ENCODE measurements at regions not wholly inside any gene's neighbourhood (a gene's known extent, or its start where the extent isn't known, plus 50 kb on each side); places are given as distances from the start of the nearest gene placed in this dataset.
"Not testable (repeated sequence)": the region's sequence is repeated elsewhere in the genome, so short reads cannot be mapped to it uniquely, and the experiment has no call there.

GRCh38 chr22:46040471-46041465 is 63.8 kb upstream of the WNT7B start:
- no peak for DNase-seq

DNA sequence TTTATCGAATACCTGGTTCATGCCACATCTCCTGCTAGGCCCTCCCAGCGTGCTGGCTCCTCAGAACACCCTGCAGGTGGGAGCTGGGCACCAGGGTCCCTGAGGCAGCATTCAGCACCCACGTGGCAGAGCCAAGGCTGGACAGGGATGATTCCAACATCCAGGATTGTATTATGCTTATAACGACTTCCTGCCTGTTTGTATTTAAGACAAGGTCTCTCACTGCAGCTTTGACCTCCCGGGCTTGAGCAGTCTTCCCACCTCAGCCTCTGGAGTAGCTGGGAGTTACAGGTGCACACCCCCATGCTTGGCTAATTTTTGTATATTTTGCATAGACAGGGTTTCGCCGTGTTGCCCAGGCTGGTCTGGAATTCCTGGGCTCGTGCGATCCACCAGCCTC is 64.7 kb upstream of the WNT7B start:
- DNase-seq, result no peak

DNA sequence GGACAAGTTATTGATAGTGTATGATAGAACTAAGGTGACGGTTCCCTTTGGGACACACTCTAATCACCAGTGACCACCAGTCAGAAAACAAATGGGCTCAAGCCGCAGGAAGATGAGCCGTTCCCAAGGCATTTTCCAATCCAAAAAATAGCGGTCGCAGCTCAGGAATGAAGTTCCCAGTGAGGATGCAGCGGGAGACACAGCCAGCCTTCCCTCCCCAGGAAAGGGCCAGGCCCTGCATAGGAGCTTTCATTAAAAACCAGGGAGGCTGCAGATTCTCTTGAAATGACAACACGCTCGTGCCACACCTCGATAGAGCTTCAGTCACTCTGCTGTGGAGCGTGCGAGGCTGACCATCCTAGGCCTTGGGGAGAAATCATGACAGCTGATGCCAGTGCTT is 65.8 kb upstream of the WNT7B start:
- DNase-seq, result no peak

- no peak for DNase-seq
These were observed 66.4 kb upstream of the WNT7B start for GRCh38 chr22:46043339-46043738.

- DNase-seq, result no peak
These were observed 67.1 kb upstream of the WNT7B start for GRCh38 chr22:46043816-46044620.

- peak; percentile 59 for DNase-seq
These were observed 67.9 kb upstream of the WNT7B start for GRCh38 chr22:46044621-46045458.

DNA sequence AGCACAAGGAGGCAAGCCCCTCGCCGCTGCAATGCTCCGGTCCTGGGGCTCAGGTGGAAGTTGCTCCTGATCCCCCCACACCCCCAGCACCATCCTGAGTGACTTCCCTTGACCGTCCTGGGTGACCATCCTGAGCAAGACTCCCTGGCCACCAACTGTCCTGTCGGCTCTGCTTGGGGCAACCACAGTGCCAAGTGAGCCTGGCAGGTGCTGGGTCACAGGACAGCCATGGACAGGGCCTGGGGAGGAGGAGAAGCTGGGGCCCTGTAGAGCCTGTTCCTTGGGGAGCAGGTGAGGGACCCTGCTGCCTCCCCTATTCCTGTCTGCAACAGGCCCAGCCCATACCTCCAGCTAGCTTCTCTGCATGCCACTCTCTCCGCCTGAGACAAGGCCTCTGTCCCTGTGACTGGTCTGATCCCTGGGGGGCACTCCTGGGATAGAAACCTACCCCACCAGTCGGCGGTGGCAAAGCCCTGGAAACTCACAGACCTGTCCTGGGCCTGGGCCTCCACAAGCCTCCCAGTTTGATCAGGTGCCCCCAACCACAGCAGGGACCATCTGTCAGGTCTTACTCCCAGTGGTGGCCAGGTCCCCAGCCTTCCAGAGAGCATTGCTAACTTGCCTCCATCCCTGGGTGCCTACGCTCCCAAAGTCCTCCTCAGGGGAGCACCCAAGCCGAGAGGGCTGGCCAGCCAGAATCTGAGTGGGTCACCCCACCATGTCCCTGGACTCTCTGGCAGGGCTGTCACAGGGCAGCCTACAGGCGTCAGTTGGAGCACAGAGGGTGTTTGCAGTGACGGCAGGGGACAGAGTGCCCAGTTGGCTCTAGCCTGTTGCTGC is 68.7 kb upstream of the WNT7B start:
- no peak for DNase-seq

- DNase-seq, result no peak
These were observed 69.3 kb upstream of the WNT7B start for GRCh38 chr22:46046299-46046685.

DNA sequence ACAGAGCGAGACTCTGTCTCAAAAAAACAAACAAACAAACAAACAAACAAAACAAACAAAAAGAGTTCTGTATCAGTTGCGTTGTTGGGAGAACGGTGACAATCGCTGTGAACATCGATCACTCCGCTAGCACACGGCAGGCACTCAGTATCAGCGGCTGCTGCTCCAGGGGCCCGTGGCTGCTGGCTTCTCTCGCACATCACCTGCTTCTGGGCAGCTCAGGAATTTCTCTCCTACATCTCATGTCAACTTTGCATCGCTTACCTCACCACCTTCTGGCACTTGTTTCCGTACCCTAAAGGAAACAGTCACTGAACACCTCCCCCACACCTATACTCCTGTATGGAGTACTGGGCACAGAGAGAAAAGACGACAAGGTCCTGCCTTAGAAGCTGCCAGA is 70.3 kb upstream of the WNT7B start:
- DNase-seq, result no peak

DNA sequence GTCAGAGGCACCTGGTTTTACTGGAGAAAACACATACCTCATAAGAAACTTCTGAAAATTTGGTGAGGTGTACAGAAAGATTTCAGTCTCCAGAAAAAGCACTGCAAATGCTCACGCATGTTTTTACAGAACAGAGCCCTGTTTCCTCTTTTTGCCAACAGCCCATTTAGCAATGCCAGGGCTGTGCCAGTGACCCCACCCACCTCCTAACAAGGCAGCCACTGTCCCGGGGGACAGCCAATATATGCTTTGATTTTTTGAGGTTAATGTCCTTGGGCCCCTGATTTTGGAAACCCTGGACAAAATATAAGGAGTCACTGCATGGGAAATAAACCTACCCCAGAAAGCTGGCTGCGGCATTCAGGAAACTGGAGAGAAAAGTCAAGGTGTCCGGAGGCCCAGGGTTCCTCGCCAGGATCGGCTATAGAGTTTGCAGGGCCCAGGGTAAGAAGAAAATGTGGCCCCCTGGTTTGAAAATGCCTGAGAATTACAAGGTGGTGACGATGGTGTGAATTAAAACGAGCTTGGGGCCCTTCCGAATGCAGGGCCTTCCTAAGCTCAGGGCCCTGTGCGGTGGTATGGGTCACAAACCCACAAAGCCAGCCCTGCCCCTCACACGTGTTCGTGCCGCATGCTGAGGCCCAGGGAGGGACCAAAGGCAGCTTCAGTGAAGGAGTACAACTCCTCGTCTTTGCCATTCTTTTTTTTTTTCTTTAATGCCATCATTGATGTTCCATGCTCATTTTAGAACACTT is 71.1 kb upstream of the WNT7B start:
- DNase-seq, result no peak

GRCh38 chr22:46048661-46049060 is 71.7 kb upstream of the WNT7B start:
- DNase-seq, result not testable (repeated sequence)

GRCh38 chr22:46049726-46050450 is 72.9 kb upstream of the WNT7B start:
- DNase-seq, result no peak

DNA sequence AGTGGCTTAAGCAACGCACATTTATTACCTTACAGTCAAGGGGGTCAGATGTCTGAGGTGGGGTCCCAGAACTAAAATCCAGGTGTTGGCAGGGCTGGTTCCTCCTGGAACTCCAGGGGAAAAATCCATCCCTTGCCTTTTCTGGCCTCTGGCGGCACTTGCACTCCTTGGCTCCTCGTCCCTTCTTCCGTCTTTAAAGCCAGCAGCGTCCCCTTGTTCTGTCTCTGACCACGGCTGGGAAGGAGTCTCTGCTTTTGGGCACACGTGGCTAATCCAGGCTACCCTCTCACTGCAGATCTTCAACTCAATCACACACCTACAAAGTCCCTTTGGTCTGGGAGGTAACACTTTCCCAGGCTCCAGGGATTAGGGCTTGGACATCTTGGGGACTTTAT is 73.5 kb upstream of the WNT7B start:
- DNase-seq, result no peak

DNA sequence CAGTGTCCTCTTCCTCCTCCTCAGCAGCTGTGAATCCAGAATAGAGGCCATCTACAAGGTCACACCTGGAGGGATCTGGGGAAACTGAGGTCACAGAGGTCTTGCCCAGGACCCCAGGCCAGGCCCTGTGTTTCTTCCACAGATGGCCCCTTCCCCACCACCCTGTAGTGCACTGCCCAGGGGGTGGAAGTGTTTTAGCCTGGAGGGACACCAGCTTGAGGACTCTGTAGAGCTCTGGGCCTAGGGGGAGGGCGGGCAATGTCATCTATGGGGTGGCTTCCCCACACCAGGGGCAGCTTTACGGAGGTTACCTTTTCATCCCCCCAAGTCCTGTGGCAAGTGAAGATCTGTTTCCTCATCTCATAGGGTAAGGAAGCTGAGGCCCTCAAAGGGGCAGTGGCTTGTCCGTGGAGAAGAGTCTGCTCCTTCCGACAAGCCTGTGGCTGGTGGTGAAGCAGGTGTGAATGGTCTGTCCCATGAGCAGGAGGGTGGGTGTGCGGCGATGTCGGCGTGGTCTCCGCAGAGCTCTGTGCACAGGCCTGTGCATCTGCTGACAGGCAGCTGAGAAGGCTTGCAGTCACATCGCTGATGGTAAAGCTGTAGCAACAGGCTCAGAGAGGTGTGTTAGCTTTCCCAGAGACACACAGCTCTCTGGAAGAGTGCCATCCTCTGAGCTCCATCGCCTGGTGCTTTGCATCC is 74.1 kb upstream of the WNT7B start:
- no peak for DNase-seq

- no peak for DNase-seq
These were observed 74.7 kb upstream of the WNT7B start for GRCh38 chr22:46051646-46052045.

- DNase-seq, result no peak
These were observed 75.4 kb upstream of the WNT7B start for GRCh38 chr22:46052331-46052771.

- peak; percentile 49 for DNase-seq
These were observed 76.0 kb upstream of the WNT7B start for GRCh38 chr22:46052801-46053562.

DNA sequence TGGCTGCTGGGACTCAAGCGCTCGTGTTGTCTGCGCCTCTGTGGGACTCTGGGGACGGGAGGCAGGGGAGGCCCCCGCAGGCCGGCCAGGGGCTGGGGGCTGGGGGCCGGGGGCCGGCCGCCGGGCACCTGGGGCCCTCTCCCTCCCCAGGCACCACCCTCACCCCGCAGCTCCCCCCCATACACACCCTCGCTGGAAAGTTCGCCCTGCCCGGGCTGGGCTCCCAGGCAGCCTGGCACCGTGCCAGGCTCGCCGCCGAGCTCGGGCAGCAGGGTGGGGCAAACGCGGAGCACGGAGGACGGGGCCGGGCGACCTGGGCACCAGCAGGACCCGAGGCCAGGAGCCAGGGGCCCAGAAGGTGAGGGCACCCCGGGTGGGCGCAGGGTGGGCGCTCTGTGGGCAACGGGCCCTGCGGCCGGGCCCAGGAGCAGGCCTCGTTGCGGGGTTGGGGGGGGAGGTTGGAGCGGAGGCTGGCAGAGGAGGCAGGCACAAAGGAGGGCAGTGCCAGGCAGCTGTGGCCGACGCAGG is 76.7 kb upstream of the WNT7B start:
- peak; percentile 67 for DNase-seq

All from stimulated activated CD4-positive, alpha-beta T cell treated with anti-CD3 and anti-CD28 coated beads, Interleukin-15, amount 100 ng/mL, for 24 hours (primary cell).